22Rv1 (cell line): ENCODE measurements at regions not wholly inside any gene's neighbourhood (a gene's known extent, or its start where the extent isn't known, plus 50 kb on each side); places are given as distances from the start of the nearest gene placed in this dataset.

Experiments
- CTCF ChIP-seq: fragments of 450-650 bp; IDR thresholded peaks from 2 replicates; pipeline ENCODE4 v1.5.1; 2017; ENCODE audit warnings: mild to moderate bottlenecking
- ZFX ChIP-seq: fragments of 450-650 bp; IDR thresholded peaks from 2 replicates; pipeline ENCODE4 v1.6.1; 2017; ENCODE audit warnings: antibody characterized with exemption, borderline replicate concordance

DNA sequence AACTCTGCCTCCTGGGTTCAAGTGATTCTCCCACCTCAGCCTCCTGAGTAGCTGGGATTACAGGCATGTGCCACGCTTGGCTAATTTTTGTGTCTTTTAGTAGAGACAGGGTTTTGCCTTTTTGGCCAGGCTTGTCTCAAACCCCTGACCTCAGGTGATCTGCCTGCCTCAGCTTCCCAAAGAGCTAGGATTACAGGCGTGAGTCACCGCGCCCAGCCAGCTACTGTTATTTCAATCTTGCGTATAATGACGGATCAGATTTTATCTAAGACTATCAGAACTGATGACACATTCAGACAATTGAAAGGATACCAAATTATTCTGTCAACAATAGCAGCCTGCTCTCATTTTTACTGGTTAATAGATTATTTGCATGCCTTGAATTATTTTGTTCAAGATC, 612.2 kb downstream of the ZIC1 start:
- TF ChIP-seq CTCF (no peak), ZFX (no peak)
